OCI-LY1 (cell line): ENCODE measurements at regions not wholly inside any gene's neighbourhood (a gene's known extent, or its start where the extent isn't known, plus 50 kb on each side); places are given as distances from the start of the nearest gene placed in this dataset.

Source experiments
- H2AFZ ChIP-seq: fragments of 200-600 bp; sonication (generic), shearing (Covaris generic); 2 replicates; pipeline ENCODE4 v1.6.0; 2014; ENCODE audit warnings: antibody characterized with exemption, mild to moderate bottlenecking, low read length
- H3F3A ChIP-seq: fragments of 200-600 bp; sonication (generic), shearing (Covaris generic); 2 replicates; pipeline ENCODE4 v1.6.0; 2014; ENCODE audit warnings: mild to moderate bottlenecking, antibody characterized with exemption, low read length, moderate library complexity; ENCODE audit not compliant: insufficient read depth
- H3K27ac ChIP-seq: fragments of 200-600 bp; sonication (generic); 2 replicates; pipeline ENCODE4 v1.5.1; 2014; ENCODE audit warnings: low read length, mixed run types, mild to moderate bottlenecking, low read depth; ENCODE audit not compliant: poor library complexity, severe bottlenecking
- H3K27me3 ChIP-seq: fragments of 200-600 bp; sonication (generic); 2 replicates; pipeline ENCODE4 v1.6.0; 2014; ENCODE audit warnings: antibody characterized with exemption, mild to moderate bottlenecking, low read length, moderate library complexity; ENCODE audit not compliant: insufficient read depth
- H3K36me3 ChIP-seq: fragments of 200-600 bp; sonication (generic); 2 replicates; pipeline ENCODE4 v1.6.1; 2014; ENCODE audit warnings: mild to moderate bottlenecking, antibody characterized with exemption, low read length, moderate library complexity, mixed read lengths; ENCODE audit not compliant: insufficient read depth
- H3K4me1 ChIP-seq: fragments of 200-600 bp; sonication (generic); 2 replicates; pipeline ENCODE4 v1.5.1; 2014; ENCODE audit warnings: mild to moderate bottlenecking, low read length, moderate library complexity; ENCODE audit not compliant: insufficient read depth, severe bottlenecking
- H3K4me2 ChIP-seq: fragments of 200-600 bp; sonication (generic), shearing (Covaris generic); 2 replicates; pipeline ENCODE4 v1.6.1; 2014; ENCODE audit warnings: low read length
- H3K4me3 ChIP-seq: fragments of 200-600 bp; sonication (generic); 2 replicates; pipeline ENCODE4 v1.5.1; 2014; ENCODE audit warnings: low read length, low read depth, mild to moderate bottlenecking, mixed read lengths; ENCODE audit not compliant: poor library complexity, severe bottlenecking
- H3K79me2 ChIP-seq: fragments of 200-600 bp; shearing (Covaris generic); 2 replicates; pipeline ENCODE4 v1.6.1; 2016; ENCODE audit warnings: mixed run types, low read length, mixed read lengths; ENCODE audit not compliant: insufficient read depth
- H3K9ac ChIP-seq: fragments of 200-600 bp; sonication (generic), shearing (Covaris generic); 2 replicates; pipeline ENCODE4 v1.6.1; 2014; ENCODE audit warnings: mild to moderate bottlenecking, low read length, mixed read lengths
- H3K9me2 ChIP-seq: fragments of 200-600 bp; sonication (generic), shearing (Covaris generic); 2 replicates; pipeline ENCODE4 v1.6.1; 2014; ENCODE audit warnings: low read depth, mild to moderate bottlenecking, low read length, mixed read lengths
- H3K9me3 ChIP-seq: fragments of 200-600 bp; shearing (Covaris generic); 2 replicates; pipeline ENCODE4 v1.6.1; 2014; ENCODE audit warnings: low read length, mixed read lengths
- H4K20me1 ChIP-seq: fragments of 200-600 bp; sonication (generic), shearing (Covaris generic); 2 replicates; pipeline ENCODE4 v1.6.0; 2016; ENCODE audit warnings: mild to moderate bottlenecking, low read length; ENCODE audit not compliant: insufficient read depth
- CTCF ChIP-seq: fragments of 200-600 bp; sonication (generic), shearing (Covaris generic); IDR thresholded peaks from 2 replicates; pipeline ENCODE4 v1.5.1; 2017; ENCODE audit warnings: mild to moderate bottlenecking, antibody characterized with exemption, low read length, moderate library complexity, mixed read lengths
- EZH2 ChIP-seq: fragments of 200-600 bp; sonication (generic), shearing (Covaris generic); IDR thresholded peaks from 2 replicates; pipeline ENCODE4 v1.8.0; 2017; ENCODE audit warnings: borderline replicate concordance, mixed run types, mild to moderate bottlenecking, antibody characterized with exemption, low read length, moderate library complexity, mixed read lengths

- Histone ChIP-seq H3K27me3 (no peaks in the 10 kb centered on the region), H3K9me2 (no peaks in the 10 kb centered on the region), H3K9me3 (no peaks in the 10 kb centered on the region)
These were observed 130.9 kb upstream of the SV2C start for GRCh38 chr5:75952291-75952690.

GRCh38 chr5:75951716-75952115 lies 131.5 kb upstream of the SV2C start:
- TF ChIP-seq EZH2 (no peak), CTCF (no peak)
- Histone ChIP-seq H3K4me3 (no peak overlapping the region), H3K9ac (no peak overlapping the region), H3K4me1 (no peaks in the 10 kb centered on the region), H3F3A (no peaks in the 10 kb centered on the region), H2AFZ (no peak overlapping the region), H3K36me3 (no peaks in the 10 kb centered on the region), H4K20me1 (no peaks in the 10 kb centered on the region), H3K9me3 (no peaks in the 10 kb centered on the region), H3K27ac (no peak overlapping the region), H3K4me2 (no peak overlapping the region), H3K9me2 (no peaks in the 10 kb centered on the region), H3K27me3 (no peaks in the 10 kb centered on the region), H3K79me2 (no peaks in the 10 kb centered on the region)

More at GRCh38 chr5:75952291-75952690, 130.9 kb upstream of the SV2C start:
- Histone ChIP-seq H3F3A (no peaks in the 10 kb centered on the region), H4K20me1 (no peaks in the 10 kb centered on the region), H3K27ac (no peak overlapping the region), H3K79me2 (no peaks in the 10 kb centered on the region), H3K36me3 (no peaks in the 10 kb centered on the region), H3K4me2 (no peak overlapping the region), H3K9ac (no peak overlapping the region), H3K4me3 (no peak overlapping the region), H3K4me1 (no peaks in the 10 kb centered on the region), H2AFZ (no peak overlapping the region)
- TF ChIP-seq EZH2 = no peak
- no peak for TF ChIP-seq CTCF

GRCh38 chr5:75951158-75951557 lies 132.0 kb upstream of the SV2C start:
- Histone ChIP-seq H3F3A (no peaks in the 10 kb centered on the region), H3K4me1 (no peaks in the 10 kb centered on the region), H3K79me2 (no peaks in the 10 kb centered on the region), H3K36me3 (no peaks in the 10 kb centered on the region), H4K20me1 (no peaks in the 10 kb centered on the region), H3K4me2 (no peak overlapping the region), H3K9me3 (no peaks in the 10 kb centered on the region), H3K27ac (no peak overlapping the region), H3K4me3 (no peak overlapping the region), H3K9me2 (no peaks in the 10 kb centered on the region), H3K9ac (no peak overlapping the region), H2AFZ (no peak overlapping the region), H3K27me3 (no peaks in the 10 kb centered on the region)
- TF ChIP-seq CTCF (no peak), EZH2 (no peak)
